ENCODE measurements at regions not wholly inside any gene's neighbourhood (a gene's known extent, or its start where the extent isn't known, plus 50 kb on each side); places are given as distances from the start of the nearest gene placed in this dataset.

DNA sequence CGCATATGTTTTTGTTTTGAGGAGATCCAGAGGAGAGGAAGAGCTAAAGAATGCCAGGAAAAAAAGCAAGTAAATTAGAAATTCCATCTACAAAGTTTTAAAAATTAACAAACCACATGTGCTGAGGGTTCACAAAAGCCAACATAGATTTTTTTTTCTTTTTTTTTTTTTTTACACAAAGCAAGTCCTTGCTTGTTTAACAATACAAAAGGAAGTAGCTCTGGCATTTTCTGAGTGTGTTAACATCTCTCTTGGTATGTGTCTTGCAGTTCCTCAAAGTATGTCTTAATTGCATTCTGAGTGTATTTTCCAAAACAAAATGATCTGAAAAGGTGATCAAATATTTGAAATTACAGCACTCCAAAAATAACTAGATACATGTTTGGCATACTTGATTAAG, 1682.7 kb upstream of the AGA start:
- Histone ChIP-seq H3K27me3 (no peaks in the 10 kb centered on the region), H3K9me3 (no peaks in the 10 kb centered on the region), H3K36me3 (no peaks in the 10 kb centered on the region), H3K4me3 (no peak overlapping the region), H3K27ac (no peak overlapping the region), H3K4me1 (no peaks in the 10 kb centered on the region)
- intact Hi-C loops (cut with DNase I), result no loop called here
- TF ChIP-seq, protein P1, sequence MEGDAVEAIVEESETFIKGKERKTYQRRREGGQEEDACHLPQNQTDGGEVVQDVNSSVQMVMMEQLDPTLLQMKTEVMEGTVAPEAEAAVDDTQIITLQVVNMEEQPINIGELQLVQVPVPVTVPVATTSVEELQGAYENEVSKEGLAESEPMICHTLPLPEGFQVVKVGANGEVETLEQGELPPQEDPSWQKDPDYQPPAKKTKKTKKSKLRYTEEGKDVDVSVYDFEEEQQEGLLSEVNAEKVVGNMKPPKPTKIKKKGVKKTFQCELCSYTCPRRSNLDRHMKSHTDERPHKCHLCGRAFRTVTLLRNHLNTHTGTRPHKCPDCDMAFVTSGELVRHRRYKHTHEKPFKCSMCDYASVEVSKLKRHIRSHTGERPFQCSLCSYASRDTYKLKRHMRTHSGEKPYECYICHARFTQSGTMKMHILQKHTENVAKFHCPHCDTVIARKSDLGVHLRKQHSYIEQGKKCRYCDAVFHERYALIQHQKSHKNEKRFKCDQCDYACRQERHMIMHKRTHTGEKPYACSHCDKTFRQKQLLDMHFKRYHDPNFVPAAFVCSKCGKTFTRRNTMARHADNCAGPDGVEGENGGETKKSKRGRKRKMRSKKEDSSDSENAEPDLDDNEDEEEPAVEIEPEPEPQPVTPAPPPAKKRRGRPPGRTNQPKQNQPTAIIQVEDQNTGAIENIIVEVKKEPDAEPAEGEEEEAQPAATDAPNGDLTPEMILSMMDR (IDR thresholded peaks at IDR 0.05), result no peak
- ATAC-seq (no peak), DNase-seq (no peak)

DNA sequence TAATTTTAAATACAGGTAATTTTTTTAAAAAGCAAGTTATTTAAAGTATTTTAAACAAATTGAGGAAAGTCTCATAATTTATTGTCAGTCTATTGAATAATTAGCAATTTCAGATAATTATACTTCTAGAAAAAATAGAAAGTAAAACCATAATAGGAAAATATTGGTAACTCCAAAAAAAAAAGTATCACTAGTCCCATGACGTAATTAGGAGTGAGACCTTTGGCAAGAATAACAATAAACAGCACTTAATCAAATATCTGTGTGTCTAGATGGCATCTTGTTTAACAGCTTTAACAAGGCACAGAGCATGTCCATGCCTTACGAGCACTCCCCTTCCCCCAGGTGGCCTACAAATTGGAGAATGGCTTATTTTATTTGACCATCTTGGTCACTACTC, 1683.6 kb upstream of the AGA start:
- no peak for DNase-seq

DNA sequence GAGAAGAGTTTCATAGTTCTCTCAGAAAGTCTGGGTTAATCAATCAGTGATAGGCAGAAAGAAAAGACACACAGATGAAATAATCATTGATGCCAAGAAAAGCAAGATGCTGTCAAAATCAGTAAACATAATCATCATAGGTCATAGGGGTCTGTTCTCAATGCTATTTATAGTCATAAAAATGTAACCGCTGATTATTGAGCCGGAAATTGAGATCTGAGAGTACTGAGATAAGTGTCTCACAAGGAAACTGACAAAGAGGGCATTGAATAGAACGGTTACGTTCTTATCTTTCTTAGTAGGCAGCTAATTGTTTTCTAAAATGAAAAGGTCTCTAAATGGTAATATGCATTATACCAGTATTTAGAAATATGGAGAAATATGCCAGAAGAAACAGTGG, 1686.1 kb upstream of the AGA start:
- Histone ChIP-seq H3K36me3 (no peaks in the 10 kb centered on the region), H3K27me3 (no peaks in the 10 kb centered on the region), H3K27ac (no peak overlapping the region), H3K9me3 (no peaks in the 10 kb centered on the region), H3K4me3 (no peak overlapping the region), H3K4me1 (no peaks in the 10 kb centered on the region)
- DNase-seq, result no peak
- intact Hi-C loops (cut with DNase I), result no loop called here
- TF ChIP-seq, protein P1 (IDR thresholded peaks at IDR 0.05), result no peak
- no peak for ATAC-seq

More for the DNA sequence above, 1683.6 kb upstream of the AGA start:
- no peaks in the 10 kb centered on the region for H3K4me1 ChIP-seq
- H3K4me3 ChIP-seq, result no peak overlapping the region
- H3K9me3 ChIP-seq, result no peaks in the 10 kb centered on the region
- H3K36me3 ChIP-seq, result no peaks in the 10 kb centered on the region
- no peaks in the 10 kb centered on the region for H3K27me3 ChIP-seq
- intact Hi-C loops (cut with DNase I), result no loop called here
- TF ChIP-seq, protein P1 (IDR thresholded peaks at IDR 0.05), result no peak
- no peak for ATAC-seq
- no peak overlapping the region for H3K27ac ChIP-seq

DNA sequence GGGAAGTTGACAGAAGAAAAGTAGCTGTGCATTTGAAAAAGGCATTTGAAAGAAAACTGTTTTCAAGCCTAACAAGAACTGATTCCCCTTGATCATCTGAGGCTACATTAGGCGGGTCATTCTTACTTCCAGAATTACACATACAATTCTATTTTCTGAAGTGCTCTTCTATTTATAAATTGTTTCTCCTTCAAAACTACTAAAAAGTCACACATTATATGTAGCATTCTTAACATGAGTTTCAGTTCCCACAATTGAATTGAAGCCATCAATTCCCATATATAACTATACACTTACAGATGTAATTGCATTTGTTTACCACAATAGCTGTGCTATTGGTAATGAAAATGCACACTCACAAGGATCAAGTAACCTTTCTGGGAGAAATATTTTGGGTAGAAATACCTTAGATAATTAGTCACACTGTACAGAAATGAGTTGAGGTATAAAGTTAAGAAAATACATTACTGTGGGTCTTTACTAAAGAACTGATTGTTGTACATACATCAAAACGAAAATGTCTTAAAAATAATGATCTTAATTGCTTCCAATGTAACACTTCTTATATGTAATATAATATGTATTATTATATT, 1688.0 kb upstream of the AGA start:
- Histone ChIP-seq H3K27ac (no peak overlapping the region), H3K27me3 (no peaks in the 10 kb centered on the region), H3K4me3 (no peak overlapping the region), H3K4me1 (no peaks in the 10 kb centered on the region), H3K9me3 (no peaks in the 10 kb centered on the region), H3K36me3 (no peaks in the 10 kb centered on the region)
- intact Hi-C loops (cut with DNase I), result no loop called here
- TF ChIP-seq, protein P1 (IDR thresholded peaks at IDR 0.05), result no peak
- DNase-seq, result no peak
- no peak for ATAC-seq

DNA sequence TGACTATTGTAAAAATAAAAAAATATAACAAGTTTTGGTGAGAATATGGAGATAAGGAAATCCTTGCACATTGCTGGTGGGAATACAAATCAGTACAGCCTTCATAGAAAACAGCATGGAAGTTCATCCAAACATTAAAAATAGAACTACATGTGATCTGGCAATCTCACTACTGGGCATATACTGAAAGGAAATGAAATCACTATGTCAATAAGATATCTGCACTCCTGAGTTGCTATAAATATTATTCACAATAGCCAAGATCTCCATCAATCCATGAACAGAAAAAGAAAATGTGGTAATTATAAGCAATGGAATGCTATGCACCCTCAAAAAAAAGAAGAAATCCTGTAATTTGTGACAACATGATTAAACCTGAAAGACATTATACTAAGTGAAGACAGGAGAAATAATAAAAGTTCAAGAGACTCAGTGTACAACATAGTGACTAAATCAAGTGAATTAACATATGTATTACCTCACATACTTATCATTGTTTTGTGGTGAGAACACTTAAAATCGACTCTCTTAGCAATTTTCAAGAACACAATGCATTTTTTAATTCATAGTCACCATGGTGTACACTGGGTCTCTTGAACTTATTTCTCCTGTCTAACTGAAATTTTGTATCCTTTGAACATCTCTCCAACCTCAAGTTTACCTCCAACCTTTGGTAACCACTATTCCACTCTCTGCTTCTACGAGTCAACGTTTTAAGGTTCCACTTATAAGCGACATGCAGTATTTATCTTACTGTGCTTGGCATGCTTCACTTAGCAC, 1703.7 kb upstream of the AGA start:
- no peaks in the 10 kb centered on the region for H3K4me1 ChIP-seq
- H3K9me3 ChIP-seq, result no peaks in the 10 kb centered on the region
- TF ChIP-seq, protein P1 (IDR thresholded peaks at IDR 0.05), result no peak
- no peak overlapping the region for H3K4me3 ChIP-seq
- ATAC-seq, result no peak
- H3K27ac ChIP-seq, result no peak overlapping the region
- no peaks in the 10 kb centered on the region for H3K36me3 ChIP-seq
- H3K27me3 ChIP-seq, result no peaks in the 10 kb centered on the region
- intact Hi-C loops (cut with DNase I), result no loop called here
- no peak for DNase-seq
